ENCODE measurements at regions not wholly inside any gene's neighbourhood (a gene's known extent, or its start where the extent isn't known, plus 50 kb on each side); places are given as distances from the start of the nearest gene placed in this dataset.

DNA sequence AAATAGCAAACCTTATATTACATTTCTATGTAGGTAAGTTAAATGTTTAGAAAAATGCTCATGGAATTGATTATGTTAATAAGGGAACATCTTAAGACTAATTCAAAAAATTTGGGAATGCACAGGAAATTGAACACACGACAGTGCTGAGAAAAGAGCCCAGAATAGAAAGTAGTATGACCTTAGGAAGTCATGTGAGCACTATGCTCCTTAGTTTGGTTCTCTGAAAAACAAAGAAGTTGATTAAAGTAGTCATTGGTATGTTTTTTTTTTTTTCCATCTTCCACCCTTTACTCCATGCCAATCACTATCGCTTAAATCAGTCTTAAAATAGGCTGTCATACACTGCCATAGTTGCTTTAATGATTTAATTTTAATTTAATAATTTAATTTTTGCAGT lies 242.9 kb downstream of the ANKRD7 start:
- FAIRE-seq (no peak), ATAC-seq (no peak), DNase-seq (no peak)
- no peak overlapping the region for H3K4me3 ChIP-seq
- intact Hi-C loops (cut with DNase I): no loop called here
- H3K9me3 ChIP-seq: no peaks in the 10 kb centered on the region
- H3K4me1 ChIP-seq: no peaks in the 10 kb centered on the region
- no peaks in the 10 kb centered on the region for H3K36me3 ChIP-seq
- TF ChIP-seq, protein P1, sequence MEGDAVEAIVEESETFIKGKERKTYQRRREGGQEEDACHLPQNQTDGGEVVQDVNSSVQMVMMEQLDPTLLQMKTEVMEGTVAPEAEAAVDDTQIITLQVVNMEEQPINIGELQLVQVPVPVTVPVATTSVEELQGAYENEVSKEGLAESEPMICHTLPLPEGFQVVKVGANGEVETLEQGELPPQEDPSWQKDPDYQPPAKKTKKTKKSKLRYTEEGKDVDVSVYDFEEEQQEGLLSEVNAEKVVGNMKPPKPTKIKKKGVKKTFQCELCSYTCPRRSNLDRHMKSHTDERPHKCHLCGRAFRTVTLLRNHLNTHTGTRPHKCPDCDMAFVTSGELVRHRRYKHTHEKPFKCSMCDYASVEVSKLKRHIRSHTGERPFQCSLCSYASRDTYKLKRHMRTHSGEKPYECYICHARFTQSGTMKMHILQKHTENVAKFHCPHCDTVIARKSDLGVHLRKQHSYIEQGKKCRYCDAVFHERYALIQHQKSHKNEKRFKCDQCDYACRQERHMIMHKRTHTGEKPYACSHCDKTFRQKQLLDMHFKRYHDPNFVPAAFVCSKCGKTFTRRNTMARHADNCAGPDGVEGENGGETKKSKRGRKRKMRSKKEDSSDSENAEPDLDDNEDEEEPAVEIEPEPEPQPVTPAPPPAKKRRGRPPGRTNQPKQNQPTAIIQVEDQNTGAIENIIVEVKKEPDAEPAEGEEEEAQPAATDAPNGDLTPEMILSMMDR (IDR thresholded peaks at IDR 0.05): no peak
- H3K27me3 ChIP-seq: no peaks in the 10 kb centered on the region
- WGBS, 2 donors: 29 to 47% methylated on average over 2 of the region's 2 CpGs
- no peak overlapping the region for H3K27ac ChIP-seq

DNA sequence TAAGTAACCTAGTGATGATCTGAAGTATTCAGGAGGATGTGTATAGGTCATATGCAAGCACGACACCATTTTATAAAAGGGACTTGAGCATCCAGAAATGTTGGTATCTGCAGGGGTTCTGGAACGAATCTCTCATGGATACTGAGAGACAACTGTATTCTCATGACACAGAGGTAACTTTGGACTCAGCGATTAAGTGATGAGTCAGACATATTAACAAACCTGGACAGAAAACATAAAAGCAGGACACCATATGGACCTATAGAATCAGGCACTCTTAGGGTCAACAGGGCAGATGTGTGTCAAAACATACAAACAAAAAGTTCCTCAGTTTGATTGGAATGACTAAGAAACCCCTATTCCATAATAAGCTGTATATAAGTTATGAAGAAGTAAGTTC lies 248.1 kb downstream of the ANKRD7 start:
- intact Hi-C loops (cut with DNase I): no loop called here
- H3K27ac ChIP-seq: no peak overlapping the region
- ATAC-seq (no peak), FAIRE-seq (no peak), DNase-seq (no peak)
- no peaks in the 10 kb centered on the region for H3K4me1 ChIP-seq
- TF ChIP-seq, protein P1 (IDR thresholded peaks at IDR 0.05): no peak
- WGBS, 2 donors: 74 to 76% methylated on average over 3 of the region's 3 CpGs
- no peak overlapping the region for H3K4me3 ChIP-seq
- H3K36me3 ChIP-seq: no peaks in the 10 kb centered on the region
- H3K27me3 ChIP-seq: no peaks in the 10 kb centered on the region
- H3K9me3 ChIP-seq: no peaks in the 10 kb centered on the region

DNA sequence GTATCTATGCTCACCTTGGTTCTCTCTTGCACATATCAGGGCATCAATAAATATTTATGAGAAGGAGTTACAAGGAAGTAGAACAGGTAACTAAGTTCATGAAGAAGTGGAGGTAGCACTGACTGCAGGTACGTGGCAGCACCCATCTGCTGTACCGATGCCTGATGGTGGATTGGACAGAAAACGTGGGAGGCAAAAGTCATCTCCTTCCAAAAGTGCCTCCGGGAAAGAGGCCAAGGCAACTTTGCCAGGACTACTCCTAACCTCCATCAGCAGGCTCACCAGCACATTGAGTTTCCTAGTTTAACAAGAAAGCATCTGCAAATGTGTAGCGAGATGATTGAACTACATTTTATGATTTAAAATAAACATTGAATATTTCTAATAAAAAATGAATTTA lies 248.8 kb downstream of the ANKRD7 start:
- Histone ChIP-seq H3K27me3 (no peaks in the 10 kb centered on the region), H3K9me3 (no peaks in the 10 kb centered on the region), H3K27ac (no peak overlapping the region), H3K4me1 (no peaks in the 10 kb centered on the region), H3K4me3 (no peak overlapping the region), H3K36me3 (no peaks in the 10 kb centered on the region)
- intact Hi-C loops (cut with DNase I): no loop called here
- TF ChIP-seq, protein P1 (IDR thresholded peaks at IDR 0.05): no peak
- 53 to 74% methylated on average over 5 of the region's 5 CpGs for WGBS, 2 donors
- DNase-seq: no peak
- FAIRE-seq: no peak
- no peak for ATAC-seq

DNA sequence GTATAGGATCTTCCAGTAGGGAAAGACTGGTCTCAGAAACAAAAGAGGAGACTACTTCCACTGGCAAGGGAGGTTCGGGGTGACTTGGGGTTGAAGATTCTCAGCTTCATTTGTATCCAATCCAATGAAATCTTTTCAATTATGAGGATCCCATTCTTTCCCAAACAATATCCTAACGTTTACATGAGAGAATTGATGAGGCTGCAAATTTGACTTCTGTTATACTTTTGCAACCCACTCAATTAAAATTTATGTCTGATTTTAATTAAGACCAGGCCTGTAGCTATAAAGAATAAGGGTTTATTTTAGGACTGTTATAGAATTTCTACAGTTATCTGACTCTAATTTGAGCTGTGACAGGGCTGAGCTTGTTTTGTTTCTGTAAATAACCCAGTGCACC lies 251.5 kb downstream of the ANKRD7 start:
- FAIRE-seq (no peak), ATAC-seq (no peak), DNase-seq (no peak)
- 29 to 51% methylated on average over 2 of the region's 2 CpGs for WGBS, 2 donors
- no peak overlapping the region for H3K4me3 ChIP-seq
- TF ChIP-seq, protein P1 (IDR thresholded peaks at IDR 0.05): no peak
- no peaks in the 10 kb centered on the region for H3K4me1 ChIP-seq
- intact Hi-C loops (cut with DNase I): no loop called here
- H3K27ac ChIP-seq: no peak overlapping the region
- H3K9me3 ChIP-seq: no peaks in the 10 kb centered on the region
- no peaks in the 10 kb centered on the region for H3K36me3 ChIP-seq
- H3K27me3 ChIP-seq: no peaks in the 10 kb centered on the region

DNA sequence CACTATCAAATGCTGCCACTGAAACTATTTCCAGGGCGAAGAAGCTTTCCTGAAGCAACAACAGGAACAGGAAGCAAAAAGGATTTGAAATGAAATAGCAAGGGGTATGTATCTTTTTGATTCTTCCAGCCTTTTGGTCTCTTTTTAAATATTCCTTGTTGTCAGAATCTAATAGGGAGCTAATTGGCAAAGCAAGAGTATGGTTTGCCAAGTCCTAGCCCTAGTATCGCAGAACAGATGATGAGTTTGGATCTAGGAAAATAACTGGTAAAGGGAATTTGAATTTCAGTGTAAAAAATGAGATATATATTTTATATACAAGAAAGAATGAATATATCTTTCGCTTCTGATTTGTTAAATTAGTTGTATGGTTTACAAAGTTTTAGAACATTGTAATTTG lies 252.5 kb downstream of the ANKRD7 start:
- Histone ChIP-seq H3K4me1 (no peaks in the 10 kb centered on the region), H3K27ac (no peak overlapping the region), H3K36me3 (no peaks in the 10 kb centered on the region), H3K4me3 (no peak overlapping the region), H3K9me3 (no peaks in the 10 kb centered on the region), H3K27me3 (no peaks in the 10 kb centered on the region)
- intact Hi-C loops (cut with DNase I): no loop called here
- no peak for ATAC-seq
- no peak for FAIRE-seq
- 67 to 68% methylated on average over 3 of the region's 3 CpGs for WGBS, 2 donors
- no peak for DNase-seq
- TF ChIP-seq, protein P1 (IDR thresholded peaks at IDR 0.05): no peak
